GM12874 (cell line): ENCODE measurements at regions not wholly inside any gene's neighbourhood (a gene's known extent, or its start where the extent isn't known, plus 50 kb on each side); places are given as distances from the start of the nearest gene placed in this dataset.

ENCODE experiments used
- CTCF ChIP-seq: IDR thresholded peaks from 2 replicates; pipeline ENCODE4 v1.5.1; 2011; ENCODE audit warnings: low read depth, mild to moderate bottlenecking, control low read depth, low read length, moderate library complexity; ENCODE audit not compliant: insufficient read depth

GRCh38 chr10:28396331-28396730 lies 93.5 kb upstream of the MPP7 start:
- no peak for TF ChIP-seq CTCF

GRCh38 chr10:28397229-28397628 lies 94.4 kb upstream of the MPP7 start:
- TF ChIP-seq CTCF, result no peak

GRCh38 chr10:28400176-28400575 lies 97.3 kb upstream of the MPP7 start:
- no peak for TF ChIP-seq CTCF

- TF ChIP-seq CTCF, result no peak
Observed at GRCh38 chr10:28400681-28401080, 97.8 kb upstream of the MPP7 start.

- TF ChIP-seq CTCF, result no peak
Observed at GRCh38 chr10:28403090-28403489, 100.2 kb upstream of the MPP7 start.

- no peak for TF ChIP-seq CTCF
Observed at GRCh38 chr10:28408237-28408777, 105.4 kb upstream of the MPP7 start.

- no peak for TF ChIP-seq CTCF
Observed at GRCh38 chr10:28410420-28411135, 107.7 kb upstream of the MPP7 start.
